ENCODE measurements at regions not wholly inside any gene's neighbourhood (a gene's known extent, or its start where the extent isn't known, plus 50 kb on each side); places are given as distances from the start of the nearest gene placed in this dataset.

DNA sequence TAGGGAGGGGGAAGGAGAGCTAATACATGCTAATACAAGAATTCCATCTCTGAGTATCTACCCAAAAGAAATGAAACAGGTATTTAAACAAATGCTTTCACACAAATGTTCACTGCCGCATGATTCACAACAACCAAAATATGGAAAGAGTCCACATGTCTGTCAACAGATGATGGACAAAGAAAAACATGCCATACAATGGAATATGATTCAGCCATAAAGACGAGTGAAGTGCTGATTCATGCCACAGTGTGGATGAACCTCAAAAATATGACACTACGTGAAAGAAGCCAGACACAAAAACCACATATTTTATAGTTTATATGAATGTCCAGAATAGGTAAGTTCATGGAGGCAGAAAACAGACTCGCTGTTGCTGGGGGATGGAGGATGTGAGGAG is 321.4 kb downstream of the FOXL1 start:
- ATAC-seq (ENCODE audit: low read depth) (no peak), DNase-seq (no peak)
- H3K27ac Mint-ChIP-seq, result no peak overlapping the region
- CTCF ChIA-PET, result no interaction called here
- H3K4me3 Mint-ChIP-seq, result no peak overlapping the region
- POLR2A ChIA-PET, result no interaction called here
- no peaks in the 10 kb centered on the region for H3K4me1 Mint-ChIP-seq
- H3K9me3 Mint-ChIP-seq, result no peaks in the 10 kb centered on the region
- H3K36me3 Mint-ChIP-seq (ENCODE audit: low read depth), result no peaks in the 10 kb centered on the region
- TF ChIP-seq, protein P1, sequence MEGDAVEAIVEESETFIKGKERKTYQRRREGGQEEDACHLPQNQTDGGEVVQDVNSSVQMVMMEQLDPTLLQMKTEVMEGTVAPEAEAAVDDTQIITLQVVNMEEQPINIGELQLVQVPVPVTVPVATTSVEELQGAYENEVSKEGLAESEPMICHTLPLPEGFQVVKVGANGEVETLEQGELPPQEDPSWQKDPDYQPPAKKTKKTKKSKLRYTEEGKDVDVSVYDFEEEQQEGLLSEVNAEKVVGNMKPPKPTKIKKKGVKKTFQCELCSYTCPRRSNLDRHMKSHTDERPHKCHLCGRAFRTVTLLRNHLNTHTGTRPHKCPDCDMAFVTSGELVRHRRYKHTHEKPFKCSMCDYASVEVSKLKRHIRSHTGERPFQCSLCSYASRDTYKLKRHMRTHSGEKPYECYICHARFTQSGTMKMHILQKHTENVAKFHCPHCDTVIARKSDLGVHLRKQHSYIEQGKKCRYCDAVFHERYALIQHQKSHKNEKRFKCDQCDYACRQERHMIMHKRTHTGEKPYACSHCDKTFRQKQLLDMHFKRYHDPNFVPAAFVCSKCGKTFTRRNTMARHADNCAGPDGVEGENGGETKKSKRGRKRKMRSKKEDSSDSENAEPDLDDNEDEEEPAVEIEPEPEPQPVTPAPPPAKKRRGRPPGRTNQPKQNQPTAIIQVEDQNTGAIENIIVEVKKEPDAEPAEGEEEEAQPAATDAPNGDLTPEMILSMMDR (IDR thresholded peaks at IDR 0.05), result no peak
- intact Hi-C loops (cut with micrococcal nuclease), result no loop called here
- H3K27me3 Mint-ChIP-seq, result no peaks in the 10 kb centered on the region

DNA sequence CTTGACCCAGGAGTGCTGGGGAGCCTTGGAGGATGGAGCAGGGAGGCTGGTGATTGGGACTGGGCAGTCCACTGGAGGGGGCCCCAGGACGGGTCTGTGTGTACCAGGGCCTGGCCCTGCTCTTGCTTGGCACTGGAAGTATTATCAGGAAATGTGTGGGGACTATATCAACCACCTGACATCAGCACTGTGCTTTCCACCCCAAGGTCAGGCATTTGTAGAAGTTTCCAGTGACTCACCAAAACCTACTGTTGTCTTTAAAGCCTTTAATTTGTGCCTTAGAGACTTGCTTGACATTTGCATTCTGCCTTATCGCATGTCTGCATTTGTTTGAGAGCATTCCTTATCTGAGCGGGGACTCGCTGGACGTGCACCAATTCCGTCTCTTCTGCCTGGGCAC is 323.1 kb downstream of the FOXL1 start:
- Mint-ChIP-seq H3K27me3 (peaks cover 4% of the 10 kb centered on the region), H3K4me1 (no peaks in the 10 kb centered on the region), H3K9me3 (no peaks in the 10 kb centered on the region), H3K4me3 (no peak overlapping the region), H3K27ac (no peak overlapping the region), H3K36me3 (ENCODE audit: low read depth) (no peaks in the 10 kb centered on the region)
- DNase-seq (no peak), ATAC-seq (ENCODE audit: low read depth) (no peak)
- ChIA-PET POLR2A (no interaction called here), CTCF (no interaction called here)
- TF ChIP-seq, protein P1 (IDR thresholded peaks at IDR 0.05), result no peak
- intact Hi-C loops (cut with micrococcal nuclease), result no loop called here

DNA sequence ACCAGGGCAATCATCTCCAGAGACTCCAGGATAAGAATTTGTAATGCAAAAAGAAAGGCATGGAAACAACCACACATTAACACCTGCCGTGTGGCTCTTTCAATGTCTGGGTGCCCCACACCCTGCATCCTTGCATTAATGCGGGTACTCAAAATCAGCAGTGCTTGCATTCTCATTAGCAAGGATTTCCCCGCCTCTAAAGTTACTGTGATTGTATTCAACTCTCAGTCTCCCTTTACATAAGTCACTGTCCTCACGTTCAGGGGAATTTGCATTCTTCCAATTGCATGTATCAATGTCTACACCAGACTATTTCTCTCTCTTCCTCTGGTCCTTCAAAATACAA is 324.3 kb downstream of the FOXL1 start:
- no peaks in the 10 kb centered on the region for H3K36me3 Mint-ChIP-seq (ENCODE audit: low read depth)
- intact Hi-C loops (cut with micrococcal nuclease), result no loop called here
- no peak for DNase-seq
- CTCF ChIA-PET, result no interaction called here
- no peak overlapping the region for H3K27ac Mint-ChIP-seq
- no peak for ATAC-seq (ENCODE audit: low read depth)
- H3K4me3 Mint-ChIP-seq, result no peak overlapping the region
- peaks cover 8% of the 10 kb centered on the region for H3K27me3 Mint-ChIP-seq
- H3K4me1 Mint-ChIP-seq, result no peaks in the 10 kb centered on the region
- POLR2A ChIA-PET, result no interaction called here
- TF ChIP-seq, protein P1 (IDR thresholded peaks at IDR 0.05), result no peak
- H3K9me3 Mint-ChIP-seq, result no peaks in the 10 kb centered on the region

DNA sequence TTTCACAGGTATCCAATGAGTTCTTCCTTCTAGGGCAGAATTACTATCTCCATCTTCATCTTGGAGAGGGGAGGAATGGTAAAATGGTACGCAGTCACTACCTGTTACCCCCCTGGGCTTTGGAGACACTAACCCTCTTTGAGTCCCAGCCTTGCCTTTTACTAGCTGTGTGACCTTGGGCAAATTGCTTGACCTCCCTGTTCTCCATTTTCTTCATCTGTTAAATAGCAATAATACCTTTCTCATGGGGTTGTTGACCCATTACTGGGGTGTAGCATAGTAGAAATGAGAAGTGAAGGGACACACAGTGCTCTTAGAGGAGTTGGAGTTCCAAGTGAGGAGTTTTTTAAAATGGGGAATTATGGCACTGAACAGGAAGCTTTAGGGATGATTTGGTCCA is 324.7 kb downstream of the FOXL1 start:
- H3K27me3 Mint-ChIP-seq, result peaks cover 8% of the 10 kb centered on the region
- CTCF ChIA-PET, result no interaction called here
- ATAC-seq (ENCODE audit: low read depth) (no peak), DNase-seq (no peak)
- H3K27ac Mint-ChIP-seq, result no peak overlapping the region
- no peaks in the 10 kb centered on the region for H3K36me3 Mint-ChIP-seq (ENCODE audit: low read depth)
- H3K9me3 Mint-ChIP-seq, result no peaks in the 10 kb centered on the region
- POLR2A ChIA-PET, result no interaction called here
- intact Hi-C loops (cut with micrococcal nuclease), result no loop called here
- H3K4me1 Mint-ChIP-seq, result no peaks in the 10 kb centered on the region
- TF ChIP-seq, protein P1 (IDR thresholded peaks at IDR 0.05), result no peak
- H3K4me3 Mint-ChIP-seq, result no peak overlapping the region

DNA sequence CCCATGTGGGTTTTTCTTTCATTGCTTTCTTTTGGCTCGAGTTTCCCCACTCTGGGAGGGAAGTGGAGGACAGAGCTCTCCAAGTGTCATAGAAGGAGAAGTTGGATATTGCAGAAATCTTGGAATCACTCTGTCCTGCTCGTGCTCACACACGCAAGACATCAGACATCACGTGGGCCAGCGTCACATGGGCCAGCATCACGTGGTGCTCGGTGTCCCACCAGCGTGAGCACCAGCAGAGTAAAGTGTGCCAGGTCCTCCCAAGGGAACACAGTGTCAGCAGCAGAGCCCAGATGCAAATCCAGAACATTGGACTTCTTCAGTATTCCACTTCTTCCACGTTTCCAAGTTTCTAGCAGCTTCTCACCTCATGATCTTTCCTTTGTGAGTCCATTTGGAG is 327.0 kb downstream of the FOXL1 start:
- Mint-ChIP-seq H3K4me3 (no peak overlapping the region), H3K4me1 (no peaks in the 10 kb centered on the region), H3K27me3 (peaks cover 8% of the 10 kb centered on the region), H3K36me3 (ENCODE audit: low read depth) (no peaks in the 10 kb centered on the region), H3K9me3 (no peaks in the 10 kb centered on the region), H3K27ac (no peak overlapping the region)
- ChIA-PET CTCF (no interaction called here), POLR2A (no interaction called here)
- ATAC-seq (ENCODE audit: low read depth) (no peak), DNase-seq (no peak)
- intact Hi-C loops (cut with micrococcal nuclease), result no loop called here
- TF ChIP-seq, protein P1 (IDR thresholded peaks at IDR 0.05), result no peak

Measured in activated B cell treated with CpG ODN at 0.5 μM for 24 hours (primary cell).